Panc1 (cell line): ENCODE measurements at regions not wholly inside any gene's neighbourhood (a gene's known extent, or its start where the extent isn't known, plus 50 kb on each side); places are given as distances from the start of the nearest gene placed in this dataset.

ENCODE experiments used
- ATAC-seq: fragments of 200-7000 bp; cut with Tn5 transposase; 2 replicates; pipeline ENCODE4 v1.9.1; 2020; ENCODE audit warnings: mild to moderate bottlenecking, moderate library complexity
- BruUV-seq: library from RNA; stranded (reverse); fragments of 400-500 nt; replicated peaks from 2 replicates; lab custom pipeline; 2021; lab: Mats Ljungman, UMichigan
- CTCF ChIA-PET: fragments of 300-600 bp; sonication (Branson Sonifier 250); formaldehyde crosslinking; loops from one replicate; lab custom pipeline; 2022; ENCODE audit warnings: antibody characterized with exemption; lab: Charles Lee
- POLR2A ChIA-PET: fragments of 300-600 bp; sonication (Branson Sonifier 250); formaldehyde crosslinking; loops from one replicate; lab custom pipeline; 2022; ENCODE audit warnings: antibody characterized with exemption; lab: Charles Lee
- DNase-seq: peaks from one replicate; pipeline ENCODE4 v3.0.0-alpha.2; 2010; ENCODE audit warnings: low read depth, low spot score
- H3K27ac ChIP-seq: 2 replicates; pipeline ENCODE4 v1.5.1; 2011; ENCODE audit warnings: mild to moderate bottlenecking, low read length, inconsistent platforms
- H3K27me3 ChIP-seq: fragments of 200-500 bp; sonication (Bioruptor generic); 2 replicates; pipeline ENCODE4 v1.6.0; 2014; ENCODE audit warnings: low read length, inconsistent platforms; ENCODE audit not compliant: control insufficient read depth, insufficient read depth
- H3K36me3 ChIP-seq: fragments of 200-500 bp; sonication (Bioruptor generic); 2 replicates; pipeline ENCODE4 v1.5.1; 2014; ENCODE audit warnings: inconsistent platforms, mild to moderate bottlenecking, low read length, moderate library complexity; ENCODE audit not compliant: control insufficient read depth, insufficient read depth
- H3K4me1 ChIP-seq: 2 replicates; pipeline ENCODE4 v1.5.1; 2011; ENCODE audit warnings: inconsistent platforms, mild to moderate bottlenecking, low read length, moderate library complexity; ENCODE audit not compliant: control insufficient read depth, insufficient read depth
- H3K4me3 ChIP-seq, 2 experiments: 2 replicates each; pipeline ENCODE4 v1.5.1; 2011 to 2012; ENCODE audit warnings: low read depth in 2 of 2, low read length in 2 of 2, mild to moderate bottlenecking in 2 of 2, inconsistent platforms in 1 of 2, moderate library complexity in 1 of 2
- H3K9me3 ChIP-seq: fragments of 200-500 bp; sonication (Bioruptor generic); 2 replicates; pipeline ENCODE4 v1.5.1; 2014; ENCODE audit warnings: low read depth, mild to moderate bottlenecking, inconsistent platforms, low read length, moderate library complexity; ENCODE audit not compliant: control insufficient read depth, insufficient read depth
- POLR2AphosphoS5 ChIP-seq: IDR thresholded peaks from 2 replicates; pipeline ENCODE4 v1.6.1; 2012; ENCODE audit warnings: mild to moderate bottlenecking, low read depth, low read length, moderate library complexity
- SIN3A ChIP-seq: IDR thresholded peaks from 2 replicates; pipeline ENCODE4 v1.6.1; 2012; ENCODE audit warnings: low read depth, mild to moderate bottlenecking, low read length, moderate library complexity, borderline replicate concordance; ENCODE audit not compliant: insufficient read depth
- TCF7L2 ChIP-seq: IDR thresholded peaks from 2 replicates; pipeline ENCODE4 v1.6.1; 2011; ENCODE audit warnings: mild to moderate bottlenecking, low read depth, low read length, inconsistent platforms
- in situ Hi-C: cut with HindIII; loops from 2 replicates; pipeline ENCODE4 v1.10.0; 2016; ENCODE audit warnings: low sequenced_read_pairs, low pct_unique_long_range_greater_than_20kb
- intact Hi-C: fragments of 100-400 bp; cut with micrococcal nuclease; formaldehyde crosslinking; loops from one replicate; pipeline ENCODE4 v1.10.0; 2022; ENCODE audit not compliant: unreplicated experiment
- TF ChIP-seq, protein P1 (sequence below), 2 experiments: IDR thresholded peaks; 2 replicates each; pipeline ENCODE4 v1.6.1; 2011 to 2012; ENCODE audit warnings: low read depth in 2 of 2, control low read depth in 1 of 2, low read length in 1 of 2, mild to moderate bottlenecking in 1 of 2, moderate library complexity in 1 of 2; ENCODE audit not compliant: insufficient read depth in 1 of 2
- TF ChIP-seq, protein P2 (sequence below): fragments of 450-650 bp; IDR thresholded peaks from 2 replicates; pipeline ENCODE4 v1.5.1; 2017; ENCODE audit warnings: mild to moderate bottlenecking

DNA sequence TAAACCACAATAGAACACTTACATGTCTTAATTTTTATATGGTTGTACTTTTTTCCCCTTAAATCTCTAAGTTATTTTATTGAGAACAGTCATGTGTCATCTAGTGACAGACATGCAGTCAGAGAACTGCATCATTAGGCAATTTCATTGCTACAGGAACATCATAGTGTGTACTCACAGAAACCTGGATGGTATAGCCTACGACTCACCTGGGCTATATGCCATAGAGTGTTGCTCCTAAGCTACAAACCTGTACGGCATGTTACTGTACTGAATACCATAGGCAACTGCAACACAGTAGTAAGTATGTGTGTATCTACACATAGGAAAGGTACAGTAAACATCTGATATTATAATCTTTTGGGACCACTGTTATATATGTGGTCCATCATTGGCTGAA is 557.6 kb downstream of the PRKD1 start:
- H3K36me3 ChIP-seq = no peaks in the 10 kb centered on the region; the same call in 1 of the 2 replicates
- H3K27ac ChIP-seq = no peak overlapping the region
- no peaks in the 10 kb centered on the region for H3K4me1 ChIP-seq
- DNase-seq (no peak), ATAC-seq (no peak)
- ChIA-PET POLR2A (no interaction called here), CTCF (no interaction called here)
- intact Hi-C loops (no loop called here), in situ Hi-C loops (no loop called here)
- H3K9me3 ChIP-seq = no peaks in the 10 kb centered on the region
- H3K27me3 ChIP-seq = no peaks in the 10 kb centered on the region
- TF ChIP-seq, protein P1, sequence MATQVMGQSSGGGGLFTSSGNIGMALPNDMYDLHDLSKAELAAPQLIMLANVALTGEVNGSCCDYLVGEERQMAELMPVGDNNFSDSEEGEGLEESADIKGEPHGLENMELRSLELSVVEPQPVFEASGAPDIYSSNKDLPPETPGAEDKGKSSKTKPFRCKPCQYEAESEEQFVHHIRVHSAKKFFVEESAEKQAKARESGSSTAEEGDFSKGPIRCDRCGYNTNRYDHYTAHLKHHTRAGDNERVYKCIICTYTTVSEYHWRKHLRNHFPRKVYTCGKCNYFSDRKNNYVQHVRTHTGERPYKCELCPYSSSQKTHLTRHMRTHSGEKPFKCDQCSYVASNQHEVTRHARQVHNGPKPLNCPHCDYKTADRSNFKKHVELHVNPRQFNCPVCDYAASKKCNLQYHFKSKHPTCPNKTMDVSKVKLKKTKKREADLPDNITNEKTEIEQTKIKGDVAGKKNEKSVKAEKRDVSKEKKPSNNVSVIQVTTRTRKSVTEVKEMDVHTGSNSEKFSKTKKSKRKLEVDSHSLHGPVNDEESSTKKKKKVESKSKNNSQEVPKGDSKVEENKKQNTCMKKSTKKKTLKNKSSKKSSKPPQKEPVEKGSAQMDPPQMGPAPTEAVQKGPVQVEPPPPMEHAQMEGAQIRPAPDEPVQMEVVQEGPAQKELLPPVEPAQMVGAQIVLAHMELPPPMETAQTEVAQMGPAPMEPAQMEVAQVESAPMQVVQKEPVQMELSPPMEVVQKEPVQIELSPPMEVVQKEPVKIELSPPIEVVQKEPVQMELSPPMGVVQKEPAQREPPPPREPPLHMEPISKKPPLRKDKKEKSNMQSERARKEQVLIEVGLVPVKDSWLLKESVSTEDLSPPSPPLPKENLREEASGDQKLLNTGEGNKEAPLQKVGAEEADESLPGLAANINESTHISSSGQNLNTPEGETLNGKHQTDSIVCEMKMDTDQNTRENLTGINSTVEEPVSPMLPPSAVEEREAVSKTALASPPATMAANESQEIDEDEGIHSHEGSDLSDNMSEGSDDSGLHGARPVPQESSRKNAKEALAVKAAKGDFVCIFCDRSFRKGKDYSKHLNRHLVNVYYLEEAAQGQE (IDR thresholded peaks at IDR 0.05; ENCODE audit: insufficient read depth in 1 of 2, low read depth in 2 of 2, low read length in 1 of 2) = no peak
- TF ChIP-seq SIN3A = no peak
- TF ChIP-seq, protein P2, sequence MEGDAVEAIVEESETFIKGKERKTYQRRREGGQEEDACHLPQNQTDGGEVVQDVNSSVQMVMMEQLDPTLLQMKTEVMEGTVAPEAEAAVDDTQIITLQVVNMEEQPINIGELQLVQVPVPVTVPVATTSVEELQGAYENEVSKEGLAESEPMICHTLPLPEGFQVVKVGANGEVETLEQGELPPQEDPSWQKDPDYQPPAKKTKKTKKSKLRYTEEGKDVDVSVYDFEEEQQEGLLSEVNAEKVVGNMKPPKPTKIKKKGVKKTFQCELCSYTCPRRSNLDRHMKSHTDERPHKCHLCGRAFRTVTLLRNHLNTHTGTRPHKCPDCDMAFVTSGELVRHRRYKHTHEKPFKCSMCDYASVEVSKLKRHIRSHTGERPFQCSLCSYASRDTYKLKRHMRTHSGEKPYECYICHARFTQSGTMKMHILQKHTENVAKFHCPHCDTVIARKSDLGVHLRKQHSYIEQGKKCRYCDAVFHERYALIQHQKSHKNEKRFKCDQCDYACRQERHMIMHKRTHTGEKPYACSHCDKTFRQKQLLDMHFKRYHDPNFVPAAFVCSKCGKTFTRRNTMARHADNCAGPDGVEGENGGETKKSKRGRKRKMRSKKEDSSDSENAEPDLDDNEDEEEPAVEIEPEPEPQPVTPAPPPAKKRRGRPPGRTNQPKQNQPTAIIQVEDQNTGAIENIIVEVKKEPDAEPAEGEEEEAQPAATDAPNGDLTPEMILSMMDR = no peak
- no peak for TF ChIP-seq TCF7L2
- TF ChIP-seq POLR2AphosphoS5 = no peak
- BruUV-seq = no TSS peak
- no peak overlapping the region for H3K4me3 ChIP-seq

- no peak for ATAC-seq
- H3K9me3 ChIP-seq = no peaks in the 10 kb centered on the region
- no peak overlapping the region for H3K27ac ChIP-seq
- intact Hi-C loops = no loop called here
- no peak overlapping the region for H3K4me3 ChIP-seq
- in situ Hi-C loops = no loop called here
- no TSS peak for BruUV-seq
- no peaks in the 10 kb centered on the region for H3K36me3 ChIP-seq
- no peaks in the 10 kb centered on the region for H3K4me1 ChIP-seq
- POLR2A ChIA-PET = no interaction called here
- no peaks in the 10 kb centered on the region for H3K27me3 ChIP-seq
- CTCF ChIA-PET = no interaction called here
- TF ChIP-seq TCF7L2 = no peak
- TF ChIP-seq, protein P2 = no peak
- TF ChIP-seq POLR2AphosphoS5 = no peak
- TF ChIP-seq, protein P1 (IDR thresholded peaks at IDR 0.05; ENCODE audit: insufficient read depth in 1 of 2, low read depth in 2 of 2, low read length in 1 of 2) = no peak
- no peak for DNase-seq
Measured at GRCh38 chr14:29376237-29376636, 551.4 kb downstream of the PRKD1 start.
